ENCODE measurements at regions not wholly inside any gene's neighbourhood (a gene's known extent, or its start where the extent isn't known, plus 50 kb on each side); places are given as distances from the start of the nearest gene placed in this dataset.

DNA sequence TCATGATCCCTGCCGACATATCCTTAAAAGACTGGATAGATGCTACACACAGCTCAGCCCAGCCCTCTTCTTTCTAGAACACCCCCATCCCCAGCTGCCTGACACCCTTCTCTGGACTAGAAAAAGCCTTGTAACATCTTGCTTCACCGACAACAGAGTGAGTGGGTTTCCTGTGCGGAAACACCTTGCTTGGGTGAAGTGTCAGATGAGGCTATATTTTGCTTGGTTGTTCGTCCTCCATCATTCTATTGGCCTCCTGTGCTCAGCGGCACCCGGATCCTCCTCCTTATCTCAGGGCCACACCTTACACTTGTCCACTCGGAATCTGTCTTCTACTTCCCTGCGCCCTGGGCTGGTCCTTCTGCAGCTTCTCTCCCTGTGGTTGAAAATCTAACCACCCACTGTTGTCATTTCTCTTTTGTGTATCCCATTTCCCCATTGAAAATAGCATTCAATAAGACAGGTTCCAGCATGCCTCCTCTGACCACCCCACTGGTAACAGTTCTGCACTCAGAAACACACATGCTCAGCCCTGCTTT, 101.3 kb upstream of the MLN start:
- TF ChIP-seq, protein P1, sequence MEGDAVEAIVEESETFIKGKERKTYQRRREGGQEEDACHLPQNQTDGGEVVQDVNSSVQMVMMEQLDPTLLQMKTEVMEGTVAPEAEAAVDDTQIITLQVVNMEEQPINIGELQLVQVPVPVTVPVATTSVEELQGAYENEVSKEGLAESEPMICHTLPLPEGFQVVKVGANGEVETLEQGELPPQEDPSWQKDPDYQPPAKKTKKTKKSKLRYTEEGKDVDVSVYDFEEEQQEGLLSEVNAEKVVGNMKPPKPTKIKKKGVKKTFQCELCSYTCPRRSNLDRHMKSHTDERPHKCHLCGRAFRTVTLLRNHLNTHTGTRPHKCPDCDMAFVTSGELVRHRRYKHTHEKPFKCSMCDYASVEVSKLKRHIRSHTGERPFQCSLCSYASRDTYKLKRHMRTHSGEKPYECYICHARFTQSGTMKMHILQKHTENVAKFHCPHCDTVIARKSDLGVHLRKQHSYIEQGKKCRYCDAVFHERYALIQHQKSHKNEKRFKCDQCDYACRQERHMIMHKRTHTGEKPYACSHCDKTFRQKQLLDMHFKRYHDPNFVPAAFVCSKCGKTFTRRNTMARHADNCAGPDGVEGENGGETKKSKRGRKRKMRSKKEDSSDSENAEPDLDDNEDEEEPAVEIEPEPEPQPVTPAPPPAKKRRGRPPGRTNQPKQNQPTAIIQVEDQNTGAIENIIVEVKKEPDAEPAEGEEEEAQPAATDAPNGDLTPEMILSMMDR (IDR thresholded peaks at IDR 0.05), result no peak
- no peak for TF ChIP-seq EP300 (IDR thresholded peaks at IDR 0.05)
- no peak for TF ChIP-seq POLR2A (IDR thresholded peaks at IDR 0.05)
- TF ChIP-seq POLR2AphosphoS5 (IDR thresholded peaks at IDR 0.05), result no peak

Data from upper lobe of left lung (tissue), 4 donors.